Kidney (tissue), 10 donors: ENCODE measurements at regions not wholly inside any gene's neighbourhood (a gene's known extent, or its start where the extent isn't known, plus 50 kb on each side); places are given as distances from the start of the nearest gene placed in this dataset.
A peak's percentile ranks its signal among the peaks of the same experiment; 100 is the strongest.
"Not testable (repeated sequence)": the region's sequence is repeated elsewhere in the genome, so short reads cannot be mapped to it uniquely, and the experiment has no call there.

Experiments
- DNase-seq, 5 donors: peaks; one replicate each; pipeline ENCODE4 v3.0.0-alpha.2; 2013 to 2020
- FAIRE-seq: peaks from 2 replicates; lab custom pipeline; 2012; peaks lifted over from hg19 to GRCh38; lab: Jason Lieb, UNC
- H3K27ac ChIP-seq, 2 donors: one replicate each; pipeline ENCODE4 v1.7.0; 2013; ENCODE audit warnings: low read depth in 2 of 2, low read length in 2 of 2, inconsistent platforms in 1 of 2
- H3K27me3 ChIP-seq: one replicate; pipeline ENCODE4 v1.7.1; 2013; ENCODE audit warnings: low read length, inconsistent platforms; ENCODE audit not compliant: control insufficient read depth, insufficient read depth
- H3K36me3 ChIP-seq, 3 donors: one replicate each; pipeline versions ENCODE4 v1.7.0 to v1.7.1; 2013; ENCODE audit warnings: low read length in 3 of 3, control low read depth in 1 of 3, inconsistent platforms in 1 of 3; ENCODE audit not compliant: insufficient read depth in 3 of 3, control insufficient read depth in 2 of 3
- H3K4me1 ChIP-seq, 3 donors: one replicate each; pipeline versions ENCODE4 v1.7.0 to v1.7.1; 2013; ENCODE audit warnings: low read length in 3 of 3, inconsistent platforms in 1 of 3, low read depth in 1 of 3; ENCODE audit not compliant: control insufficient read depth in 2 of 3, insufficient read depth in 2 of 3
- H3K4me3 ChIP-seq, 3 donors: one replicate each; pipeline versions ENCODE4 v1.7.0 to v1.8.1; 2013; ENCODE audit warnings: low read length in 3 of 3, control low read depth in 1 of 3, inconsistent platforms in 1 of 3
- H3K9ac ChIP-seq, 3 donors: one replicate each; pipeline versions ENCODE4 v1.7.0 to v1.7.1; 2013; ENCODE audit warnings: low read length in 3 of 3, control low read depth in 1 of 3, inconsistent platforms in 1 of 3
- H3K9me3 ChIP-seq, 3 donors: one replicate each; pipeline versions ENCODE4 v1.7.0 to v1.7.1; 2013; ENCODE audit warnings: low read length in 3 of 3, control low read depth in 1 of 3, inconsistent platforms in 1 of 3; ENCODE audit not compliant: control insufficient read depth in 2 of 3, insufficient read depth in 1 of 3
- intact Hi-C: fragments of 100-400 bp; cut with DNase I; formaldehyde crosslinking; loops from one replicate; pipeline ENCODE4 v1.11.1; 2022
- donor health status: control.
- donor health status: control.
- donor health status: DM: yes; HTN: yes; CAD: no.
- donor health status: Normal renal cell carcinoma (clear cell type).

GRCh38 chr2:87638872-87639271 lies 109.0 kb upstream of the PLGLB2 start:
- intact Hi-C loops, DNase-seq, H3K27ac ChIP-seq, H3K4me1 ChIP-seq, H3K9ac ChIP-seq, H3K36me3 ChIP-seq, H3K27me3 ChIP-seq, FAIRE-seq, H3K9me3 ChIP-seq, H3K4me3 ChIP-seq: not testable (repeated sequence)

- intact Hi-C loops, DNase-seq, H3K4me3 ChIP-seq, H3K27ac ChIP-seq, FAIRE-seq, H3K4me1 ChIP-seq, H3K36me3 ChIP-seq, H3K9ac ChIP-seq, H3K27me3 ChIP-seq, H3K9me3 ChIP-seq: not testable (repeated sequence)
Measured at GRCh38 chr2:87639801-87640440, 108.0 kb upstream of the PLGLB2 start.

- H3K27ac ChIP-seq, FAIRE-seq, H3K9ac ChIP-seq, H3K4me1 ChIP-seq, H3K9me3 ChIP-seq, H3K27me3 ChIP-seq, intact Hi-C loops, H3K36me3 ChIP-seq, H3K4me3 ChIP-seq: not testable (repeated sequence)
- DNase-seq: peak in 3 of 5 donors; percentile 30 to 48 (median 46)
Measured at GRCh38 chr2:87640961-87641563, 106.8 kb upstream of the PLGLB2 start.

- H3K27me3 ChIP-seq, FAIRE-seq, H3K4me1 ChIP-seq, H3K4me3 ChIP-seq, DNase-seq, intact Hi-C loops, H3K36me3 ChIP-seq, H3K27ac ChIP-seq, H3K9ac ChIP-seq, H3K9me3 ChIP-seq: not testable (repeated sequence)
Measured at GRCh38 chr2:87643165-87643564, 104.7 kb upstream of the PLGLB2 start.

- FAIRE-seq, H3K27ac ChIP-seq, H3K4me3 ChIP-seq, H3K9me3 ChIP-seq, H3K27me3 ChIP-seq, H3K4me1 ChIP-seq, H3K36me3 ChIP-seq, intact Hi-C loops, H3K9ac ChIP-seq: not testable (repeated sequence)
- DNase-seq: peak in 1 of 5 donors; percentile 3
Measured at GRCh38 chr2:87647737-87648498, 100.0 kb upstream of the PLGLB2 start.

GRCh38 chr2:87648815-87649214 lies 99.1 kb upstream of the PLGLB2 start:
- H3K27ac ChIP-seq, H3K4me1 ChIP-seq, DNase-seq, H3K4me3 ChIP-seq, H3K27me3 ChIP-seq, H3K9me3 ChIP-seq, H3K9ac ChIP-seq, H3K36me3 ChIP-seq, intact Hi-C loops, FAIRE-seq: not testable (repeated sequence)

GRCh38 chr2:87649871-87650270 lies 98.0 kb upstream of the PLGLB2 start:
- H3K36me3 ChIP-seq, DNase-seq, FAIRE-seq, H3K27me3 ChIP-seq, H3K9me3 ChIP-seq, H3K27ac ChIP-seq, H3K4me3 ChIP-seq, H3K4me1 ChIP-seq, intact Hi-C loops, H3K9ac ChIP-seq: not testable (repeated sequence)

- H3K9me3 ChIP-seq, H3K27me3 ChIP-seq, H3K36me3 ChIP-seq, intact Hi-C loops, H3K4me1 ChIP-seq, FAIRE-seq, H3K4me3 ChIP-seq, DNase-seq, H3K9ac ChIP-seq, H3K27ac ChIP-seq: not testable (repeated sequence)
Measured at GRCh38 chr2:87650837-87651236, 97.0 kb upstream of the PLGLB2 start.
